Peyer's patch (tissue), 4 donors: ENCODE measurements at regions not wholly inside any gene's neighbourhood (a gene's known extent, or its start where the extent isn't known, plus 50 kb on each side); places are given as distances from the start of the nearest gene placed in this dataset.

Experiments used
- DNase-seq, 3 donors: peaks; one replicate each; pipeline ENCODE4 v3.0.0-alpha.2; 2017 to 2019
- H3K27ac ChIP-seq, 4 donors: fragments of 200-600 bp; sonication (generic); one replicate each; pipeline ENCODE4 v1.5.1; 2016 to 2019
- H3K27me3 ChIP-seq, 2 donors: fragments of 200-600 bp; sonication (generic); one replicate each; pipeline ENCODE4 v1.5.1; 2019
- H3K36me3 ChIP-seq, 3 donors: fragments of 200-600 bp; sonication (generic); one replicate each; pipeline ENCODE4 v1.5.1; 2016 to 2019
- H3K4me1 ChIP-seq, 4 donors: fragments of 200-600 bp; sonication (generic); one replicate each; pipeline ENCODE4 v1.5.1; 2016 to 2019
- H3K4me3 ChIP-seq, 4 donors: fragments of 200-600 bp; sonication (generic); 1 replicate in 3 of 4; 2 replicates in 1 of 4; pipeline ENCODE4 v1.5.1; 2016 to 2019; ENCODE audit warnings: mild to moderate bottlenecking in 1 of 4
- H3K9me3 ChIP-seq, 4 donors: fragments of 200-600 bp; sonication (generic); one replicate each; pipeline ENCODE4 v1.5.1; 2016 to 2019; ENCODE audit warnings: mild to moderate bottlenecking in 1 of 4
- CTCF ChIP-seq, 6 experiments: fragments of 450-650 bp in 4 of 6; fragments of 200-600 bp in 2 of 6; sonication (generic) in 1 of 6; IDR thresholded peaks; one replicate each; pipeline ENCODE4 v1.5.1; 2017 to 2019; ENCODE audit warnings: antibody characterized with exemption in 6 of 6, mild to moderate bottlenecking in 3 of 6, moderate library complexity in 1 of 6
- POLR2A ChIP-seq, 2 donors: fragments of 450-650 bp; IDR thresholded peaks; one replicate each; pipeline ENCODE4 v1.5.1; 2017; ENCODE audit warnings: antibody characterized with exemption in 2 of 2, mild to moderate bottlenecking in 2 of 2, moderate library complexity in 2 of 2

- Histone ChIP-seq H3K27me3 (no peaks in the 10 kb centered on the region), H3K27ac (no peak overlapping the region), H3K9me3 (no peaks in the 10 kb centered on the region), H3K4me3 (no peak overlapping the region), H3K36me3 (no peaks in the 10 kb centered on the region), H3K4me1 (peaks cover 0 to 4% (median 0%) of the 10 kb centered on the region in 4 donors)
- no peak for TF ChIP-seq POLR2A (IDR thresholded peaks at IDR 0.05)
- TF ChIP-seq CTCF (IDR thresholded peaks at IDR 0.05) = no peak
- DNase-seq = no peak
Observed at GRCh38 chr2:234373060-234373459, 123.8 kb downstream of the ARL4C start.

GRCh38 chr2:234372506-234372905 lies 124.4 kb downstream of the ARL4C start:
- Histone ChIP-seq H3K27ac (no peak overlapping the region), H3K36me3 (no peaks in the 10 kb centered on the region), H3K4me1 (peaks cover 0 to 9% (median 0%) of the 10 kb centered on the region in 4 donors), H3K27me3 (no peaks in the 10 kb centered on the region), H3K4me3 (no peak overlapping the region), H3K9me3 (no peaks in the 10 kb centered on the region)
- TF ChIP-seq POLR2A (IDR thresholded peaks at IDR 0.05) = no peak
- no peak for DNase-seq

- TF ChIP-seq POLR2A (IDR thresholded peaks at IDR 0.05) = no peak
- TF ChIP-seq CTCF (IDR thresholded peaks at IDR 0.05) = no peak
- Histone ChIP-seq H3K27me3 (no peaks in the 10 kb centered on the region), H3K27ac (peak overlapping the region; percentile 37 to 62 (median 48)), H3K4me3 (no peak overlapping the region), H3K9me3 (no peaks in the 10 kb centered on the region), H3K36me3 (no peaks in the 10 kb centered on the region), H3K4me1 (peaks cover 0 to 10% (median 0%) of the 10 kb centered on the region in 4 donors)
- peak in 1 of 3 donors; percentile 66 for DNase-seq
Observed at GRCh38 chr2:234368861-234369261, 128.0 kb downstream of the ARL4C start.

- no peak for DNase-seq
Observed at GRCh38 chr2:234366891-234367290, 130.0 kb downstream of the ARL4C start.

GRCh38 chr2:234364661-234365060 lies 132.2 kb downstream of the ARL4C start:
- Histone ChIP-seq H3K9me3 (no peaks in the 10 kb centered on the region), H3K4me3 (no peak overlapping the region), H3K27ac (no peak overlapping the region), H3K36me3 (no peaks in the 10 kb centered on the region), H3K4me1 (peaks cover 0 to 10% (median 0%) of the 10 kb centered on the region in 4 donors), H3K27me3 (no peaks in the 10 kb centered on the region)
- DNase-seq = no peak
- no peak for TF ChIP-seq POLR2A (IDR thresholded peaks at IDR 0.05)
- no peak for TF ChIP-seq CTCF (IDR thresholded peaks at IDR 0.05)

More at GRCh38 chr2:234366891-234367290, 130.0 kb downstream of the ARL4C start:
- peaks cover 0 to 10% (median 0%) of the 10 kb centered on the region in 4 donors for H3K4me1 ChIP-seq
- H3K27ac ChIP-seq = peak overlapping the region in 1 of 4 donors; percentile 47
- H3K27me3 ChIP-seq = no peaks in the 10 kb centered on the region
- no peak for TF ChIP-seq POLR2A (IDR thresholded peaks at IDR 0.05)
- TF ChIP-seq CTCF (IDR thresholded peaks at IDR 0.05) = no peak
- H3K4me3 ChIP-seq = no peak overlapping the region
- H3K36me3 ChIP-seq = no peaks in the 10 kb centered on the region
- H3K9me3 ChIP-seq = no peaks in the 10 kb centered on the region

- Histone ChIP-seq H3K9me3 (no peaks in the 10 kb centered on the region), H3K4me3 (no peak overlapping the region), H3K4me1 (peaks cover 0 to 10% (median 0%) of the 10 kb centered on the region in 4 donors), H3K36me3 (no peaks in the 10 kb centered on the region), H3K27ac (no peak overlapping the region), H3K27me3 (no peaks in the 10 kb centered on the region)
- DNase-seq = no peak
- TF ChIP-seq CTCF (IDR thresholded peaks at IDR 0.05) = no peak
- TF ChIP-seq POLR2A (IDR thresholded peaks at IDR 0.05) = no peak
Observed at GRCh38 chr2:234363647-234364294, 133.1 kb downstream of the ARL4C start.
